ENCODE measurements at regions not wholly inside any gene's neighbourhood (a gene's known extent, or its start where the extent isn't known, plus 50 kb on each side); places are given as distances from the start of the nearest gene placed in this dataset.

GRCh38 chr2:239555571-239555905 lies 154.7 kb upstream of the HDAC4 start:
- ChIA-PET POLR2A (no interaction called here), CTCF (no interaction called here)
- no peak for ATAC-seq (ENCODE audit: poor library complexity)

GRCh38 chr2:239554766-239555570 lies 154.1 kb upstream of the HDAC4 start:
- H3K36me3 Mint-ChIP-seq (ENCODE audit: low read depth), result no peaks in the 10 kb centered on the region
- ChIA-PET POLR2A (no interaction called here), CTCF (no interaction called here)
- intact Hi-C loops (cut with DNase I, micrococcal nuclease), result no loop called here
- H3K27me3 ChIP-seq (ENCODE audit: control insufficient read depth in 1 of 2, insufficient read depth in 2 of 2, low read length in 2 of 2), result no peaks in the 10 kb centered on the region
- H3K27me3 Mint-ChIP-seq, result no peaks in the 10 kb centered on the region
- H3K9me3 Mint-ChIP-seq, result peaks cover 2% of the 10 kb centered on the region
- H3K36me3 ChIP-seq (ENCODE audit: insufficient read depth, low read length), result no peaks in the 10 kb centered on the region
- TF ChIP-seq CTCF (IDR thresholded peaks at IDR 0.05), result no peak
- no peak overlapping the region for H3K4me3 Mint-ChIP-seq
- no peak for DNase-seq
- H3K4me1 Mint-ChIP-seq (ENCODE audit: low read depth), result peaks cover 19% of the 10 kb centered on the region
- peaks cover 7% of the 10 kb centered on the region for H3K4me1 ChIP-seq (ENCODE audit: insufficient read depth, low read length)
- no peak overlapping the region for H3K27ac ChIP-seq (ENCODE audit: low read depth in 1 of 2, low read length in 2 of 2)
- H3K4me3 ChIP-seq (ENCODE audit: low read length), result no peak overlapping the region
- ATAC-seq (ENCODE audit: poor library complexity), result no peak
- H3K27ac Mint-ChIP-seq, result no peak overlapping the region
- H3K9me3 ChIP-seq (ENCODE audit: control insufficient read depth in 1 of 2, insufficient read depth in 1 of 2, low read length in 2 of 2), result no peaks in the 10 kb centered on the region

More at GRCh38 chr2:239555571-239555905, 154.7 kb upstream of the HDAC4 start:
- intact Hi-C loops (cut with DNase I, micrococcal nuclease), result no loop called here
- H3K27ac Mint-ChIP-seq, result no peak overlapping the region
- no peak for TF ChIP-seq CTCF (IDR thresholded peaks at IDR 0.05)
- no peak for DNase-seq
- peaks cover 19% of the 10 kb centered on the region for H3K4me1 Mint-ChIP-seq (ENCODE audit: low read depth)
- no peak overlapping the region for H3K4me3 Mint-ChIP-seq
- no peaks in the 10 kb centered on the region for H3K36me3 Mint-ChIP-seq (ENCODE audit: low read depth)
- Histone ChIP-seq H3K4me3 (ENCODE audit: low read length) (no peak overlapping the region), H3K27me3 (ENCODE audit: control insufficient read depth in 1 of 2, insufficient read depth in 2 of 2, low read length in 2 of 2) (no peaks in the 10 kb centered on the region), H3K27ac (ENCODE audit: low read depth in 1 of 2, low read length in 2 of 2) (no peak overlapping the region), H3K36me3 (ENCODE audit: insufficient read depth, low read length) (no peaks in the 10 kb centered on the region), H3K4me1 (ENCODE audit: insufficient read depth, low read length) (peaks cover 7% of the 10 kb centered on the region), H3K9me3 (ENCODE audit: control insufficient read depth in 1 of 2, insufficient read depth in 1 of 2, low read length in 2 of 2) (no peaks in the 10 kb centered on the region)
- peaks cover 2% of the 10 kb centered on the region for H3K9me3 Mint-ChIP-seq
- H3K27me3 Mint-ChIP-seq, result no peaks in the 10 kb centered on the region

- Mint-ChIP-seq H3K4me3 (no peak overlapping the region), H3K27ac (no peak overlapping the region), H3K9me3 (peaks cover 2% of the 10 kb centered on the region), H3K4me1 (ENCODE audit: low read depth) (peaks cover 31% of the 10 kb centered on the region), H3K36me3 (ENCODE audit: low read depth) (no peaks in the 10 kb centered on the region), H3K27me3 (no peaks in the 10 kb centered on the region)
- Histone ChIP-seq H3K4me1 (ENCODE audit: insufficient read depth, low read length) (peaks cover 14% of the 10 kb centered on the region), H3K4me3 (ENCODE audit: low read length) (no peak overlapping the region), H3K27me3 (ENCODE audit: control insufficient read depth in 1 of 2, insufficient read depth in 2 of 2, low read length in 2 of 2) (no peaks in the 10 kb centered on the region), H3K9me3 (ENCODE audit: control insufficient read depth in 1 of 2, insufficient read depth in 1 of 2, low read length in 2 of 2) (no peaks in the 10 kb centered on the region), H3K36me3 (ENCODE audit: insufficient read depth, low read length) (no peaks in the 10 kb centered on the region), H3K27ac (ENCODE audit: low read depth in 1 of 2, low read length in 2 of 2) (no peak overlapping the region)
- no peak for DNase-seq
- POLR2A ChIA-PET, result no interaction called here
- intact Hi-C loops (cut with DNase I, micrococcal nuclease), result no loop called here
- CTCF ChIA-PET, result no interaction called here
- ATAC-seq (ENCODE audit: poor library complexity), result no peak
- no peak for TF ChIP-seq CTCF (IDR thresholded peaks at IDR 0.05)
These were observed 152.7 kb upstream of the HDAC4 start for GRCh38 chr2:239553376-239554000.
